ENCODE measurements at regions not wholly inside any gene's neighbourhood (a gene's known extent, or its start where the extent isn't known, plus 50 kb on each side); places are given as distances from the start of the nearest gene placed in this dataset.

DNA sequence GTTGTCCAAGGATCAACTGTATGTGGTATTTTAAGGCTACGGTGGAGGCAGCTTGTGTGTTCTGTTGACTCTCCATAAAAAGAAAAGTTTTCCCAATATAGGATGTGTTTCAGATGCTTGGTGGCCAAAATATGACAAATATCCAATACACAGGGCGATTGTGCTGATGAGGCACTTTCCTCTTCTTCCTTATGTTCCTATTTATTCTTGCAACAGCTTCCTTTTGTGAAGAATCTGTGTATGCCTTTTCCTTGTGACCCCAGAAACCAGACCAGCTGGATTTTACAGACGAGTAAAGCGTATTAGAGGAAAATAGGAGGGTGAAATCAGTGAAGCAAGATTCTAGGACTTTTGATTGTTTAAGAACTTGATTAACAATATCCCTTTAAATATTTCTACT, 452.0 kb downstream of the DMAC1 start:
- Histone ChIP-seq H3K9me3 (ENCODE audit: control insufficient read depth in 2 of 3, insufficient read depth in 1 of 3, low read length in 3 of 3) (no peaks in the 10 kb centered on the region), H3K9ac (ENCODE audit: low read length in 3 of 3) (no peak overlapping the region), H3K27ac (ENCODE audit: low read depth in 2 of 2, low read length in 2 of 2) (no peak overlapping the region), H3K36me3 (ENCODE audit: control insufficient read depth in 2 of 3, insufficient read depth in 3 of 3, low read length in 3 of 3) (no peaks in the 10 kb centered on the region), H3K27me3 (ENCODE audit: control insufficient read depth, insufficient read depth, low read length) (no peaks in the 10 kb centered on the region), H3K4me1 (ENCODE audit: control insufficient read depth in 2 of 3, insufficient read depth in 2 of 3, low read depth in 1 of 3, low read length in 3 of 3) (peaks cover 0 to 2% (median 0%) of the 10 kb centered on the region in 3 donors), H3K4me3 (ENCODE audit: low read length in 3 of 3) (no peak overlapping the region)
- DNase-seq (peak in 1 of 5 donors; percentile 18), FAIRE-seq (no peak)
- TF ChIP-seq, protein P1, sequence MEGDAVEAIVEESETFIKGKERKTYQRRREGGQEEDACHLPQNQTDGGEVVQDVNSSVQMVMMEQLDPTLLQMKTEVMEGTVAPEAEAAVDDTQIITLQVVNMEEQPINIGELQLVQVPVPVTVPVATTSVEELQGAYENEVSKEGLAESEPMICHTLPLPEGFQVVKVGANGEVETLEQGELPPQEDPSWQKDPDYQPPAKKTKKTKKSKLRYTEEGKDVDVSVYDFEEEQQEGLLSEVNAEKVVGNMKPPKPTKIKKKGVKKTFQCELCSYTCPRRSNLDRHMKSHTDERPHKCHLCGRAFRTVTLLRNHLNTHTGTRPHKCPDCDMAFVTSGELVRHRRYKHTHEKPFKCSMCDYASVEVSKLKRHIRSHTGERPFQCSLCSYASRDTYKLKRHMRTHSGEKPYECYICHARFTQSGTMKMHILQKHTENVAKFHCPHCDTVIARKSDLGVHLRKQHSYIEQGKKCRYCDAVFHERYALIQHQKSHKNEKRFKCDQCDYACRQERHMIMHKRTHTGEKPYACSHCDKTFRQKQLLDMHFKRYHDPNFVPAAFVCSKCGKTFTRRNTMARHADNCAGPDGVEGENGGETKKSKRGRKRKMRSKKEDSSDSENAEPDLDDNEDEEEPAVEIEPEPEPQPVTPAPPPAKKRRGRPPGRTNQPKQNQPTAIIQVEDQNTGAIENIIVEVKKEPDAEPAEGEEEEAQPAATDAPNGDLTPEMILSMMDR (IDR thresholded peaks at IDR 0.05; ENCODE audit: borderline replicate concordance, extremely low read depth, insufficient read depth) = no peak
- intact Hi-C loops (cut with DNase I) = no loop called here

DNA sequence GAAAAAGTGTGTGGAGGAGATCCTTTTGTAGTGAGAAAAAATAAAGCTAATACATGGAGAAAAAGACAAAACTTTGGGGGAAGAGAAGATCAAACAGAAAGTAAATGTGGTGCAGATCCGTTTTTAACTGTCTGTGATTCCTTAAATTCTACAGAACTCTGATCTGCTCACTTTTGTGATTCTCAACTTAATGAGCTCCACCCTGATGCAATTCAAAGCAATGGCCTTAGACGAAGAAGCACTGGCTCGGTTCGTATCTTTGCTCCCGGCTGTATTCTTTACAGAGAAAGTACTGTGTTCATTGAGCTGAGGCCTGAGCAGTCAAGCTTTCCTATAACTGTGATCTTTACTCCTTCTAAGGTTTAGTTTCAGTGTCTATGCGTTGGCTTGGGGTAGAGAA, 453.4 kb downstream of the DMAC1 start:
- no peaks in the 10 kb centered on the region for H3K9me3 ChIP-seq (ENCODE audit: control insufficient read depth in 2 of 3, insufficient read depth in 1 of 3, low read length in 3 of 3)
- DNase-seq = no peak
- intact Hi-C loops (cut with DNase I) = no loop called here
- no peaks in the 10 kb centered on the region for H3K36me3 ChIP-seq (ENCODE audit: control insufficient read depth in 2 of 3, insufficient read depth in 3 of 3, low read length in 3 of 3)
- TF ChIP-seq, protein P1 (IDR thresholded peaks at IDR 0.05; ENCODE audit: borderline replicate concordance, extremely low read depth, insufficient read depth) = no peak
- FAIRE-seq = no peak
- no peak overlapping the region for H3K9ac ChIP-seq (ENCODE audit: low read length in 3 of 3)
- H3K4me3 ChIP-seq (ENCODE audit: low read length in 3 of 3) = no peak overlapping the region
- H3K4me1 ChIP-seq (ENCODE audit: control insufficient read depth in 2 of 3, insufficient read depth in 2 of 3, low read depth in 1 of 3, low read length in 3 of 3) = peaks cover 0 to 2% (median 0%) of the 10 kb centered on the region in 3 donors
- no peak overlapping the region for H3K27ac ChIP-seq (ENCODE audit: low read depth in 2 of 2, low read length in 2 of 2)
- no peaks in the 10 kb centered on the region for H3K27me3 ChIP-seq (ENCODE audit: control insufficient read depth, insufficient read depth, low read length)

DNA sequence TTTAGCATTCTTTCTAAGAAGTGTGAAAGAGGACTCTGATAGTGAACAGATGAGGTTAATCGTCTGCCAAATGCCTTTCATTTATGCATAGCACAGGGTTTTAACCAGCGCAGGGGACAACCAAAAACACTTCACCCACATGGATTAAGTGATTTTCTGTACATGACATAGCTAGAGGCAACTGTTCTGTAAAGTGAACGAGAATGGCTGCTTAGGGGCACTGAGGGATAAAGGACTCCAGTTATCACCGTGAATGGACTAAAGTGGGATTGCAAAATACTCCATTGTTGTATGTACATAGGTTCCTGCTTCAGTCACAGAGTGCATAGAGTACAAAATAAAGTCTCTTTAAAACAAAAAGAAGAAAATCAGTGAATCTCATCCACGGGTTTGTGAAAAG, 456.8 kb downstream of the DMAC1 start:
- Histone ChIP-seq H3K4me1 (ENCODE audit: control insufficient read depth in 2 of 3, insufficient read depth in 2 of 3, low read depth in 1 of 3, low read length in 3 of 3) (peaks cover 0 to 2% (median 0%) of the 10 kb centered on the region in 3 donors), H3K9me3 (ENCODE audit: control insufficient read depth in 2 of 3, insufficient read depth in 1 of 3, low read length in 3 of 3) (no peaks in the 10 kb centered on the region), H3K9ac (ENCODE audit: low read length in 3 of 3) (no peak overlapping the region), H3K27me3 (ENCODE audit: control insufficient read depth, insufficient read depth, low read length) (no peaks in the 10 kb centered on the region), H3K27ac (ENCODE audit: low read depth in 2 of 2, low read length in 2 of 2) (no peak overlapping the region), H3K36me3 (ENCODE audit: control insufficient read depth in 2 of 3, insufficient read depth in 3 of 3, low read length in 3 of 3) (no peaks in the 10 kb centered on the region), H3K4me3 (ENCODE audit: low read length in 3 of 3) (no peak overlapping the region)
- DNase-seq (no peak), FAIRE-seq (no peak)
- intact Hi-C loops (cut with DNase I) = no loop called here
- TF ChIP-seq, protein P1 (IDR thresholded peaks at IDR 0.05; ENCODE audit: borderline replicate concordance, extremely low read depth, insufficient read depth) = no peak

DNA sequence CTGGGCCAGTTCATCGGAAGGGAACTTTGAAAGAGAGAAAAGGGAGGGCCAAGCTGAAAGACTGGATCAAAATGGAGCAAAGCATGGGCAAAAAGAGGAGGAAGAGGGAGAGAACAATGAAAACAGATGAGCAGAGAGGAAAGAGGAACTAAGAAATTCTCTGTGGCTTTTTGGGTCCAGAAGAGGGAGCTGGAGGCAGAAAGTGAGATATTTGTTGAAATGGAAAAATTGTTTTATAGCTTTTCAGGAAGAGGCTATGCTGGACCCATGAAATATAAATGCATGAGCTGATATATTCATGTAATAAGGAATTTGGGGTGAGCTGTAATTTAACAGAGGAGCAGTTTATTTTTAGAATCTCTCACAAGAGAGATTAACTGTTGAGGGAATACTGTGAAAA, 457.3 kb downstream of the DMAC1 start:
- FAIRE-seq (no peak), DNase-seq (peak in 1 of 5 donors; percentile 42)
- Histone ChIP-seq H3K9ac (ENCODE audit: low read length in 3 of 3) (no peak overlapping the region), H3K4me3 (ENCODE audit: low read length in 3 of 3) (no peak overlapping the region), H3K27ac (ENCODE audit: low read depth in 2 of 2, low read length in 2 of 2) (no peak overlapping the region), H3K27me3 (ENCODE audit: control insufficient read depth, insufficient read depth, low read length) (no peaks in the 10 kb centered on the region), H3K36me3 (ENCODE audit: control insufficient read depth in 2 of 3, insufficient read depth in 3 of 3, low read length in 3 of 3) (no peaks in the 10 kb centered on the region), H3K4me1 (ENCODE audit: control insufficient read depth in 2 of 3, insufficient read depth in 2 of 3, low read depth in 1 of 3, low read length in 3 of 3) (peaks cover 0 to 2% (median 0%) of the 10 kb centered on the region in 3 donors), H3K9me3 (ENCODE audit: control insufficient read depth in 2 of 3, insufficient read depth in 1 of 3, low read length in 3 of 3) (no peaks in the 10 kb centered on the region)
- intact Hi-C loops (cut with DNase I) = no loop called here
- TF ChIP-seq, protein P1 (IDR thresholded peaks at IDR 0.05; ENCODE audit: borderline replicate concordance, extremely low read depth, insufficient read depth) = peak; percentile 10
